GM21529 (cell line): ENCODE measurements at regions not wholly inside any gene's neighbourhood (a gene's known extent, or its start where the extent isn't known, plus 50 kb on each side); places are given as distances from the start of the nearest gene placed in this dataset.
"Not testable (repeated sequence)": the region's sequence is repeated elsewhere in the genome, so short reads cannot be mapped to it uniquely, and the experiment has no call there.

Experiments
- ATAC-seq: cut with Tn5 transposase; IDR thresholded peaks from one replicate; pipeline ENCODE4 v1.9.1; 2021; ENCODE audit not compliant: unreplicated experiment

GRCh38 chr1:30444401-30444800, 279.0 kb downstream of the MATN1 start:
- ATAC-seq, result no peak

GRCh38 chr1:30438274-30438673, 285.1 kb downstream of the MATN1 start:
- ATAC-seq, result not testable (repeated sequence)

GRCh38 chr1:30437059-30437576, 286.3 kb downstream of the MATN1 start:
- no peak for ATAC-seq

GRCh38 chr1:30427545-30427944, 295.8 kb downstream of the MATN1 start:
- ATAC-seq, result no peak

GRCh38 chr1:30425046-30425445, 298.3 kb downstream of the MATN1 start:
- ATAC-seq, result no peak

- ATAC-seq, result no peak
Measured at GRCh38 chr1:30423570-30423969, 299.8 kb downstream of the MATN1 start.

- no peak for ATAC-seq
Measured at GRCh38 chr1:30422251-30422650, 301.1 kb downstream of the MATN1 start.

- no peak for ATAC-seq
Measured at GRCh38 chr1:30420519-30421050, 302.8 kb downstream of the MATN1 start.

- no peak for ATAC-seq
Measured at GRCh38 chr1:30419831-30420230, 303.6 kb downstream of the MATN1 start.

GRCh38 chr1:30418939-30419720, 304.3 kb downstream of the MATN1 start:
- ATAC-seq, result no peak

GRCh38 chr1:30418061-30418938, 305.1 kb downstream of the MATN1 start:
- no peak for ATAC-seq

GRCh38 chr1:30417701-30418046, 305.7 kb downstream of the MATN1 start:
- no peak for ATAC-seq

- ATAC-seq, result no peak
Measured at GRCh38 chr1:30417001-30417700, 306.2 kb downstream of the MATN1 start.

GRCh38 chr1:30416221-30416820, 307.1 kb downstream of the MATN1 start:
- no peak for ATAC-seq

GRCh38 chr1:30415171-30415940, 308.0 kb downstream of the MATN1 start:
- ATAC-seq, result no peak

- ATAC-seq, result no peak
Measured at GRCh38 chr1:30414851-30415165, 308.6 kb downstream of the MATN1 start.

GRCh38 chr1:30414086-30414850, 309.1 kb downstream of the MATN1 start:
- no peak for ATAC-seq

GRCh38 chr1:30413606-30414005, 309.8 kb downstream of the MATN1 start:
- ATAC-seq, result no peak

GRCh38 chr1:30413111-30413440, 310.3 kb downstream of the MATN1 start:
- ATAC-seq, result no peak
